ENCODE measurements at regions not wholly inside any gene's neighbourhood (a gene's known extent, or its start where the extent isn't known, plus 50 kb on each side); places are given as distances from the start of the nearest gene placed in this dataset.

DNA sequence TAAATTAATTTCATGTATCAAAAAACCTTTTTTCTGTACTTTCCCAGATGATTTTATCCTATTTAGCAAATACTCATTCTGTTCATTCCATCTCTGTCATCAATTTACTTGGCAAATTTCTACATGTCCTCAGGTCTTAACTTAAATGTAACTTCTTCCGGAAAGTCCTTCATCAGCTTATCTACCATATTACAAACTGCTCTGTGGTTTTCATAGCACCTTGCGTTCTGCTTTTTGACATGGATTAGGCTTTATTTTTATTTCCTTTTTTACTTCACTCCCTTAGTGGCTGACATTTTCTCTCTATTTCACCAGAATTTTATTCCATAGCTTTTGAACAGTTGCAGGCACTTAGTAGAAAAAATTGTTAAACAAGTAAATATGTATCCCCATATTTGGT lies 1040.8 kb downstream of the TAF11L14 start:
- Histone ChIP-seq H3K4me1 (no peaks in the 10 kb centered on the region), H3K9me3 (no peaks in the 10 kb centered on the region), H3K27me3 (no peaks in the 10 kb centered on the region), H3K36me3 (no peaks in the 10 kb centered on the region), H3K4me3 (ENCODE audit: low read depth, low read length) (no peak overlapping the region)
- no peak for DNase-seq
- TF ChIP-seq, protein P1, sequence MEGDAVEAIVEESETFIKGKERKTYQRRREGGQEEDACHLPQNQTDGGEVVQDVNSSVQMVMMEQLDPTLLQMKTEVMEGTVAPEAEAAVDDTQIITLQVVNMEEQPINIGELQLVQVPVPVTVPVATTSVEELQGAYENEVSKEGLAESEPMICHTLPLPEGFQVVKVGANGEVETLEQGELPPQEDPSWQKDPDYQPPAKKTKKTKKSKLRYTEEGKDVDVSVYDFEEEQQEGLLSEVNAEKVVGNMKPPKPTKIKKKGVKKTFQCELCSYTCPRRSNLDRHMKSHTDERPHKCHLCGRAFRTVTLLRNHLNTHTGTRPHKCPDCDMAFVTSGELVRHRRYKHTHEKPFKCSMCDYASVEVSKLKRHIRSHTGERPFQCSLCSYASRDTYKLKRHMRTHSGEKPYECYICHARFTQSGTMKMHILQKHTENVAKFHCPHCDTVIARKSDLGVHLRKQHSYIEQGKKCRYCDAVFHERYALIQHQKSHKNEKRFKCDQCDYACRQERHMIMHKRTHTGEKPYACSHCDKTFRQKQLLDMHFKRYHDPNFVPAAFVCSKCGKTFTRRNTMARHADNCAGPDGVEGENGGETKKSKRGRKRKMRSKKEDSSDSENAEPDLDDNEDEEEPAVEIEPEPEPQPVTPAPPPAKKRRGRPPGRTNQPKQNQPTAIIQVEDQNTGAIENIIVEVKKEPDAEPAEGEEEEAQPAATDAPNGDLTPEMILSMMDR (IDR thresholded peaks at IDR 0.05; ENCODE audit: low read depth, low read length), result no peak

DNA sequence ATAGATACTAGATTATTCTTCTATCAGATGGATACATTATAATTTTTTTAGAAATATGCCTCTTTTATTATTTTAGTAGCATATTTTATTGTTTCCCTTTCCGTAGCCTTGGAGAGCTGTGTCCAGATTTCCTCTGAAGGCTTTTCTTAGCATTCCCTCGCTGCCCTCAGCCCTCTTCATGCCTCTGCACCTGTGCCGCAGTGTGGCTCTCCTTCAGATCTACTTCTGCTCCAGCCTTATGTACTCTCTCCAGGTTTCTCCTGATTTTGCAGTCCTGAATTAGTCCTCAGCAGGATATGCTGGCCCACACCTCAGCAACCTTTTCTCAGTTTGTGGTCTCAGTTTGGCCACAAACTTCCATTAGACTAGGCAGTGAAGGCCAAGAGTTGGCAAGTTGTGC lies 1052.0 kb downstream of the TAF11L14 start:
- Histone ChIP-seq H3K9me3 (no peaks in the 10 kb centered on the region), H3K36me3 (no peaks in the 10 kb centered on the region), H3K27me3 (no peaks in the 10 kb centered on the region), H3K4me1 (no peaks in the 10 kb centered on the region), H3K4me3 (ENCODE audit: low read depth, low read length) (no peak overlapping the region)
- TF ChIP-seq, protein P1 (IDR thresholded peaks at IDR 0.05; ENCODE audit: low read depth, low read length), result no peak
- DNase-seq, result no peak

DNA sequence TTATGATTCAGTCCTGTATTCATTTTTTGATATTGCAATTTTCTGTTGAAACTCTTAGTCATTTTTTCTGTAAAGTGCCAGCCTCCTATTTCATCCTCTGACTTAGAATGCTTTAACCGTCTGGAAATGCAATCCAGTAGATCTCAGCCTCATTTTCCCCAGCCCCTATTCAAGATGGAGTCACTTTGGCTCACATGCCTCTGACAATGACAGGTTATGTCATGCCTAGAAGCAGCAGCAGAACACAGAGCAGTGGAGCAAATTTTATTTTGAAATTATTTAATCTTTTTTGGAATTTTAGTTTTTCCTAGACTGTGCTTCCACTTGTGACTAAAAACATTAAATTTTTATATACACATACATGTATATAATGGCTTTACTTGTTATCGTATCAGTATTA lies 1053.2 kb downstream of the TAF11L14 start:
- no peak for DNase-seq
- no peaks in the 10 kb centered on the region for H3K4me1 ChIP-seq
- H3K27me3 ChIP-seq, result no peaks in the 10 kb centered on the region
- no peaks in the 10 kb centered on the region for H3K36me3 ChIP-seq
- TF ChIP-seq, protein P1 (IDR thresholded peaks at IDR 0.05; ENCODE audit: low read depth, low read length), result no peak
- no peaks in the 10 kb centered on the region for H3K9me3 ChIP-seq
- no peak overlapping the region for H3K4me3 ChIP-seq (ENCODE audit: low read depth, low read length)

- Histone ChIP-seq H3K9me3 (no peaks in the 10 kb centered on the region), H3K4me3 (ENCODE audit: low read depth, low read length) (no peak overlapping the region), H3K4me1 (no peaks in the 10 kb centered on the region; the same call in 1 of the 2 replicates), H3K27me3 (no peaks in the 10 kb centered on the region), H3K36me3 (no peaks in the 10 kb centered on the region)
- TF ChIP-seq, protein P1 (IDR thresholded peaks at IDR 0.05; ENCODE audit: low read depth, low read length), result no peak
- DNase-seq, result no peak
Measured at GRCh38 chr5:18699681-18700080, 1065.4 kb downstream of the TAF11L14 start.

GRCh38 chr5:18702821-18703220 lies 1068.6 kb downstream of the TAF11L14 start:
- H3K27me3 ChIP-seq, result no peaks in the 10 kb centered on the region
- no peak overlapping the region for H3K4me3 ChIP-seq (ENCODE audit: low read depth, low read length)
- DNase-seq, result no peak

DNA sequence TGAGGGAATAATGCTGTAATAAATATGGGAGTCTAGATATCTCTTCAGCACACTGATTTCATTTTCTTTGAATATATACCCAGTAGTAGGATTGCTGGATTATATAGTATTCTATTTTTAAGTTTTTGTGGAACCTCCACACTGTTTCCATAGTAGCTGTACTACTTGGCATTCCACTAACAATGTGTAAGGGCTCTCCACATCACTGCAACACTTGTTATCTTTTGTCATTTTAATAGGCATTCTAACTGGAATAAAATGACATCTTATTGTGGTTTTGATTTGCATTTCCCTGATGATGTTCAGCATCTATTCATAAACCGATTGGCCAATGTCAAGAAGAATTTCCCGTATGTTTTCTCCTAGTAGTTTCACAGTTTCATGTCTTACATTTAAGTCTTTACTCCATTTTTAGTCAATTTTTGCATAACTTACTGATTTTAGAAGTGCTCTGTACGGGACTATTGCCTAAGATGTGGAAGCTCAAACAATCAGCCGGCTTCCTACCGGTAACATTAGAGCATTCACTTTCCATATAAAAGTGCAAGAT lies 1078.8 kb downstream of the TAF11L14 start:
- no peak overlapping the region for H3K4me3 ChIP-seq (ENCODE audit: low read depth, low read length)
- H3K9me3 ChIP-seq, result no peaks in the 10 kb centered on the region
- no peaks in the 10 kb centered on the region for H3K27me3 ChIP-seq
- no peaks in the 10 kb centered on the region for H3K4me1 ChIP-seq
- no peaks in the 10 kb centered on the region for H3K36me3 ChIP-seq
- DNase-seq, result no peak
- TF ChIP-seq, protein P1 (IDR thresholded peaks at IDR 0.05; ENCODE audit: low read depth, low read length), result no peak

More at GRCh38 chr5:18702821-18703220, 1068.6 kb downstream of the TAF11L14 start:
- Histone ChIP-seq H3K36me3 (no peaks in the 10 kb centered on the region), H3K9me3 (no peaks in the 10 kb centered on the region), H3K4me1 (no peaks in the 10 kb centered on the region; the same call in 1 of the 2 replicates)
- TF ChIP-seq, protein P1 (IDR thresholded peaks at IDR 0.05; ENCODE audit: low read depth, low read length), result no peak
